Stimulated activated naive CD8-positive, alpha-beta T cell treated with anti-CD3 and anti-CD28 coated beads, Interleukin-15, Interleukin-2, amounts not matched to agents 100 ng/mL and 50 ng/mL, for 24 hours (primary cell): ENCODE measurements at regions not wholly inside any gene's neighbourhood (a gene's known extent, or its start where the extent isn't known, plus 50 kb on each side); places are given as distances from the start of the nearest gene placed in this dataset.

ENCODE experiments used
- H3K27ac Mint-ChIP-seq: one replicate; pipeline ENCODE4 v1.8.0; 2021; ENCODE audit warnings: mild to moderate bottlenecking, mixed read lengths
- H3K27me3 Mint-ChIP-seq: one replicate; pipeline ENCODE4 v1.8.0; 2021; ENCODE audit warnings: mixed read lengths
- H3K36me3 Mint-ChIP-seq: one replicate; pipeline ENCODE4 v1.8.0; 2021; ENCODE audit warnings: low read depth, mixed read lengths
- H3K4me1 Mint-ChIP-seq: one replicate; pipeline ENCODE4 v1.8.0; 2021; ENCODE audit warnings: low read depth, mixed read lengths
- H3K4me3 Mint-ChIP-seq: one replicate; pipeline ENCODE4 v1.8.0; 2021; ENCODE audit warnings: mild to moderate bottlenecking, mixed read lengths
- H3K9me3 Mint-ChIP-seq: one replicate; pipeline ENCODE4 v1.8.0; 2021; ENCODE audit warnings: mixed read lengths

- Mint-ChIP-seq H3K27ac (peak overlapping the region; percentile 15), H3K4me1 (peaks cover 20% of the 10 kb centered on the region), H3K36me3 (no peaks in the 10 kb centered on the region), H3K27me3 (no peaks in the 10 kb centered on the region), H3K9me3 (no peaks in the 10 kb centered on the region), H3K4me3 (peak overlapping the region; percentile 38)
These were observed 172.8 kb upstream of the RBMS1 start for GRCh38 chr2:160666154-160667060.

GRCh38 chr2:160667811-160668210 lies 174.2 kb upstream of the RBMS1 start:
- H3K9me3 Mint-ChIP-seq = no peaks in the 10 kb centered on the region
- H3K36me3 Mint-ChIP-seq = no peaks in the 10 kb centered on the region
- no peaks in the 10 kb centered on the region for H3K27me3 Mint-ChIP-seq
- H3K4me1 Mint-ChIP-seq = peaks cover 20% of the 10 kb centered on the region
- H3K4me3 Mint-ChIP-seq = no peak overlapping the region
- no peak overlapping the region for H3K27ac Mint-ChIP-seq

GRCh38 chr2:160670618-160671017 lies 177.0 kb upstream of the RBMS1 start:
- H3K4me1 Mint-ChIP-seq = peaks cover 20% of the 10 kb centered on the region
- no peak overlapping the region for H3K4me3 Mint-ChIP-seq
- no peaks in the 10 kb centered on the region for H3K36me3 Mint-ChIP-seq
- H3K27ac Mint-ChIP-seq = no peak overlapping the region
- H3K27me3 Mint-ChIP-seq = no peaks in the 10 kb centered on the region
- peaks cover 4% of the 10 kb centered on the region for H3K9me3 Mint-ChIP-seq

- H3K4me1 Mint-ChIP-seq = peaks cover 4% of the 10 kb centered on the region
- H3K9me3 Mint-ChIP-seq = peaks cover 4% of the 10 kb centered on the region
- H3K27me3 Mint-ChIP-seq = no peaks in the 10 kb centered on the region
- no peaks in the 10 kb centered on the region for H3K36me3 Mint-ChIP-seq
- no peak overlapping the region for H3K27ac Mint-ChIP-seq
- H3K4me3 Mint-ChIP-seq = no peak overlapping the region
These were observed 178.6 kb upstream of the RBMS1 start for GRCh38 chr2:160672211-160672610.

- H3K4me3 Mint-ChIP-seq = no peak overlapping the region
- H3K4me1 Mint-ChIP-seq = no peaks in the 10 kb centered on the region
- H3K36me3 Mint-ChIP-seq = no peaks in the 10 kb centered on the region
- H3K27me3 Mint-ChIP-seq = no peaks in the 10 kb centered on the region
- H3K9me3 Mint-ChIP-seq = peaks cover 4% of the 10 kb centered on the region
- no peak overlapping the region for H3K27ac Mint-ChIP-seq
These were observed 180.6 kb upstream of the RBMS1 start for GRCh38 chr2:160674146-160674750.

- H3K9me3 Mint-ChIP-seq = peaks cover 10% of the 10 kb centered on the region
- no peaks in the 10 kb centered on the region for H3K4me1 Mint-ChIP-seq
- no peak overlapping the region for H3K4me3 Mint-ChIP-seq
- no peaks in the 10 kb centered on the region for H3K27me3 Mint-ChIP-seq
- H3K36me3 Mint-ChIP-seq = no peaks in the 10 kb centered on the region
- no peak overlapping the region for H3K27ac Mint-ChIP-seq
These were observed 186.1 kb upstream of the RBMS1 start for GRCh38 chr2:160679686-160680085.

- Mint-ChIP-seq H3K9me3 (peaks cover 8% of the 10 kb centered on the region), H3K27me3 (no peaks in the 10 kb centered on the region), H3K36me3 (no peaks in the 10 kb centered on the region), H3K27ac (no peak overlapping the region), H3K4me1 (no peaks in the 10 kb centered on the region), H3K4me3 (no peak overlapping the region)
These were observed 186.7 kb upstream of the RBMS1 start for GRCh38 chr2:160680294-160680693.

- no peaks in the 10 kb centered on the region for H3K36me3 Mint-ChIP-seq
- H3K4me1 Mint-ChIP-seq = no peaks in the 10 kb centered on the region
- H3K27ac Mint-ChIP-seq = no peak overlapping the region
- no peak overlapping the region for H3K4me3 Mint-ChIP-seq
- H3K9me3 Mint-ChIP-seq = peaks cover 8% of the 10 kb centered on the region
- no peaks in the 10 kb centered on the region for H3K27me3 Mint-ChIP-seq
These were observed 187.4 kb upstream of the RBMS1 start for GRCh38 chr2:160680974-160681373.

- H3K4me3 Mint-ChIP-seq = no peak overlapping the region
- H3K27me3 Mint-ChIP-seq = no peaks in the 10 kb centered on the region
These were observed 189.6 kb upstream of the RBMS1 start for GRCh38 chr2:160683206-160683605.

GRCh38 chr2:160687629-160688028 lies 194.0 kb upstream of the RBMS1 start:
- H3K4me3 Mint-ChIP-seq = no peak overlapping the region
- no peaks in the 10 kb centered on the region for H3K4me1 Mint-ChIP-seq
- H3K36me3 Mint-ChIP-seq = no peaks in the 10 kb centered on the region
- no peak overlapping the region for H3K27ac Mint-ChIP-seq
- H3K9me3 Mint-ChIP-seq = peaks cover 4% of the 10 kb centered on the region
- H3K27me3 Mint-ChIP-seq = no peaks in the 10 kb centered on the region

More at GRCh38 chr2:160683206-160683605, 189.6 kb upstream of the RBMS1 start:
- no peaks in the 10 kb centered on the region for H3K4me1 Mint-ChIP-seq
- no peaks in the 10 kb centered on the region for H3K36me3 Mint-ChIP-seq
- no peak overlapping the region for H3K27ac Mint-ChIP-seq
- peaks cover 8% of the 10 kb centered on the region for H3K9me3 Mint-ChIP-seq

- Mint-ChIP-seq H3K9me3 (no peaks in the 10 kb centered on the region), H3K4me3 (no peak overlapping the region), H3K27me3 (no peaks in the 10 kb centered on the region), H3K36me3 (no peaks in the 10 kb centered on the region), H3K4me1 (no peaks in the 10 kb centered on the region), H3K27ac (no peak overlapping the region)
These were observed 195.8 kb upstream of the RBMS1 start for GRCh38 chr2:160689441-160689840.

- H3K36me3 Mint-ChIP-seq = no peaks in the 10 kb centered on the region
- H3K4me3 Mint-ChIP-seq = no peak overlapping the region
- no peaks in the 10 kb centered on the region for H3K9me3 Mint-ChIP-seq
- H3K4me1 Mint-ChIP-seq = no peaks in the 10 kb centered on the region
- H3K27me3 Mint-ChIP-seq = no peaks in the 10 kb centered on the region
- H3K27ac Mint-ChIP-seq = no peak overlapping the region
These were observed 200.6 kb upstream of the RBMS1 start for GRCh38 chr2:160694221-160694620.

- H3K27ac Mint-ChIP-seq = no peak overlapping the region
- H3K4me1 Mint-ChIP-seq = no peaks in the 10 kb centered on the region
- H3K36me3 Mint-ChIP-seq = no peaks in the 10 kb centered on the region
- no peaks in the 10 kb centered on the region for H3K9me3 Mint-ChIP-seq
- H3K4me3 Mint-ChIP-seq = no peak overlapping the region
- no peaks in the 10 kb centered on the region for H3K27me3 Mint-ChIP-seq
These were observed 201.0 kb upstream of the RBMS1 start for GRCh38 chr2:160694631-160695030.

GRCh38 chr2:160695402-160696086 lies 201.9 kb upstream of the RBMS1 start:
- no peaks in the 10 kb centered on the region for H3K9me3 Mint-ChIP-seq
- H3K27me3 Mint-ChIP-seq = no peaks in the 10 kb centered on the region
- H3K4me1 Mint-ChIP-seq = no peaks in the 10 kb centered on the region
- H3K27ac Mint-ChIP-seq = no peak overlapping the region
- H3K36me3 Mint-ChIP-seq = no peaks in the 10 kb centered on the region
- H3K4me3 Mint-ChIP-seq = no peak overlapping the region

GRCh38 chr2:160696087-160696452 lies 202.5 kb upstream of the RBMS1 start:
- H3K27ac Mint-ChIP-seq = no peak overlapping the region

More at GRCh38 chr2:160696087-160696452, 202.5 kb upstream of the RBMS1 start:
- Mint-ChIP-seq H3K9me3 (no peaks in the 10 kb centered on the region), H3K4me3 (no peak overlapping the region), H3K27me3 (no peaks in the 10 kb centered on the region), H3K4me1 (no peaks in the 10 kb centered on the region), H3K36me3 (no peaks in the 10 kb centered on the region)
